GM12878 (cell line): ENCODE measurements at regions not wholly inside any gene's neighbourhood (a gene's known extent, or its start where the extent isn't known, plus 50 kb on each side); places are given as distances from the start of the nearest gene placed in this dataset.

Experiments used
- ASH2L ChIP-seq: fragments of 300-600, 200-600 bp; sonication (generic); IDR thresholded peaks from 2 replicates; pipeline ENCODE4 v1.6.1; 2017; ENCODE audit warnings: low read depth, mild to moderate bottlenecking, borderline replicate concordance
- ATF2 ChIP-seq: IDR thresholded peaks from 2 replicates; pipeline ENCODE4 v1.6.1; 2012; ENCODE audit warnings: low read length, inconsistent platforms
- CEBPB ChIP-seq, 2 experiments: fragments of 150-350 bp in 1 of 2; IDR thresholded peaks; 2 replicates each; pipeline ENCODE4 v1.6.1; 2012 to 2014; ENCODE audit warnings: low read depth in 2 of 2, low read length in 2 of 2, borderline replicate concordance in 1 of 2, inconsistent platforms in 1 of 2
- CREM ChIP-seq: IDR thresholded peaks from 2 replicates; pipeline ENCODE4 v1.6.1; 2014; ENCODE audit warnings: antibody characterized with exemption, low read depth
- FOS ChIP-seq: IDR thresholded peaks from 3 replicates; pipeline ENCODE4 v1.6.1; 2011; ENCODE audit warnings: borderline replicate concordance; ENCODE audit not compliant: insufficient read length; ENCODE audit errors: extremely low read depth
- KLF5 ChIP-seq: fragments of 450-650 bp; IDR thresholded peaks from 2 replicates; pipeline ENCODE4 v1.6.1; 2014; ENCODE audit warnings: mild to moderate bottlenecking; ENCODE audit not compliant: partially characterized antibody
- MEF2A ChIP-seq: IDR thresholded peaks from 2 replicates; pipeline ENCODE4 v1.6.1; 2011; ENCODE audit warnings: low read depth, mild to moderate bottlenecking, low read length, moderate library complexity; ENCODE audit not compliant: insufficient read depth
- PAX5 ChIP-seq: IDR thresholded peaks from 2 replicates; pipeline ENCODE4 v1.6.1; 2011; ENCODE audit warnings: low read depth, low read length, borderline replicate concordance
- TF ChIP-seq, protein P1 (sequence below), 3 experiments: IDR thresholded peaks in 2 of 3; conservative IDR thresholded peaks in 1 of 3; 2 replicates each; pipeline ENCODE4 v1.5.1; 2011; ENCODE audit warnings: low read depth in 3 of 3, low read length in 3 of 3, mild to moderate bottlenecking in 3 of 3, control low read depth in 2 of 3, moderate library complexity in 2 of 3, inconsistent platforms in 1 of 3, mixed read lengths in 1 of 3; ENCODE audit not compliant: control insufficient read depth in 2 of 3, insufficient read depth in 1 of 3; ENCODE audit errors: extremely low read depth in 1 of 3

DNA sequence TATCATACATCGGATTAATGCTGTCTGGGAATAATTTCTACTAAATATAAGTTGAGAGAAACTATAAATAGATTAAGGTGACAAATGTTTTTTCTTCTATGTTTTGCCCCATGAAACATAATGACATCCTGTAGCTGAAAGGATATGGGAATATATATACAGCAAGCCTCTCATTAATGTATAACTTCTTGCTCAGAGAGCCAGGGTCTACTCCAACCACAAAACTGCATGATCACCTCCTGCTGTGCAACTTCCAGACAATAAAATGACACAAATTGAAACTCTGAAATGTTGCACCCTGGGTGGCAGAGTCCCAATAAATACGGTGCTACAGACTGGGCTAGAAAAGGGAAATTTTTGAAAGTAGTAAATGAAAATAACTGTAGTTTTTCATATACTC, 571.9 kb upstream of the CBLB start:
- TF ChIP-seq ASH2L: no peak
- TF ChIP-seq FOS: no peak
- TF ChIP-seq, protein P1, sequence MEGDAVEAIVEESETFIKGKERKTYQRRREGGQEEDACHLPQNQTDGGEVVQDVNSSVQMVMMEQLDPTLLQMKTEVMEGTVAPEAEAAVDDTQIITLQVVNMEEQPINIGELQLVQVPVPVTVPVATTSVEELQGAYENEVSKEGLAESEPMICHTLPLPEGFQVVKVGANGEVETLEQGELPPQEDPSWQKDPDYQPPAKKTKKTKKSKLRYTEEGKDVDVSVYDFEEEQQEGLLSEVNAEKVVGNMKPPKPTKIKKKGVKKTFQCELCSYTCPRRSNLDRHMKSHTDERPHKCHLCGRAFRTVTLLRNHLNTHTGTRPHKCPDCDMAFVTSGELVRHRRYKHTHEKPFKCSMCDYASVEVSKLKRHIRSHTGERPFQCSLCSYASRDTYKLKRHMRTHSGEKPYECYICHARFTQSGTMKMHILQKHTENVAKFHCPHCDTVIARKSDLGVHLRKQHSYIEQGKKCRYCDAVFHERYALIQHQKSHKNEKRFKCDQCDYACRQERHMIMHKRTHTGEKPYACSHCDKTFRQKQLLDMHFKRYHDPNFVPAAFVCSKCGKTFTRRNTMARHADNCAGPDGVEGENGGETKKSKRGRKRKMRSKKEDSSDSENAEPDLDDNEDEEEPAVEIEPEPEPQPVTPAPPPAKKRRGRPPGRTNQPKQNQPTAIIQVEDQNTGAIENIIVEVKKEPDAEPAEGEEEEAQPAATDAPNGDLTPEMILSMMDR (IDR thresholded peaks at IDR 0.05 in 2 of 3, conservative IDR thresholded peaks at IDR 0.05 in 1 of 3; ENCODE audit: control insufficient read depth in 2 of 3, extremely low read depth in 1 of 3, insufficient read depth in 1 of 3, low read depth in 3 of 3, low read length in 3 of 3): no peak
- no peak for TF ChIP-seq CREM
- no peak for TF ChIP-seq MEF2A
- no peak for TF ChIP-seq PAX5
- TF ChIP-seq CEBPB (IDR thresholded peaks at IDR 0.05; ENCODE audit: borderline replicate concordance in 1 of 2, low read depth in 2 of 2, low read length in 2 of 2): no peak
- TF ChIP-seq ATF2: no peak
- no peak for TF ChIP-seq KLF5
